Activated B cell treated with CpG ODN at 0.5 μM for 24 hours (primary cell): ENCODE measurements at regions not wholly inside any gene's neighbourhood (a gene's known extent, or its start where the extent isn't known, plus 50 kb on each side); places are given as distances from the start of the nearest gene placed in this dataset.

Source experiments
- ATAC-seq: fragments of 200-7000 bp; cut with Tn5 transposase; one replicate; pipeline ENCODE4 v1.10.0; 2021; ENCODE audit warnings: low read depth, mild to moderate bottlenecking, moderate library complexity
- CTCF ChIA-PET: fragments of 350-600 bp; sonication (Branson Sonifier 250); formaldehyde crosslinking; loops from one replicate; lab custom pipeline; 2021; ENCODE audit warnings: antibody characterized with exemption; lab: Charles Lee
- POLR2A ChIA-PET: fragments of 350-600 bp; sonication (Branson Sonifier 250); formaldehyde crosslinking; loops from one replicate; lab custom pipeline; 2021; ENCODE audit warnings: antibody characterized with exemption; lab: Charles Lee
- DNase-seq: peaks from one replicate; pipeline ENCODE4 v3.0.0; 2022
- H3K27ac Mint-ChIP-seq: one replicate; pipeline ENCODE4 v1.8.0; 2020; ENCODE audit warnings: mixed read lengths
- H3K27me3 Mint-ChIP-seq: one replicate; pipeline ENCODE4 v1.8.0; 2021; ENCODE audit warnings: mixed read lengths
- H3K36me3 Mint-ChIP-seq: one replicate; pipeline ENCODE4 v1.8.0; 2021; ENCODE audit warnings: low read depth, mixed read lengths
- H3K4me1 Mint-ChIP-seq: one replicate; pipeline ENCODE4 v1.8.0; 2021; ENCODE audit warnings: mixed read lengths
- H3K4me3 Mint-ChIP-seq: one replicate; pipeline ENCODE4 v1.8.0; 2020; ENCODE audit warnings: mild to moderate bottlenecking, mixed read lengths
- H3K9me3 Mint-ChIP-seq: one replicate; pipeline ENCODE4 v1.8.0; 2020; ENCODE audit warnings: mixed read lengths
- CTCF ChIP-seq: fragments of 200-600 bp; IDR thresholded peaks from one replicate; pipeline ENCODE4 v1.8.0; 2022; ENCODE audit warnings: antibody characterized with exemption, mild to moderate bottlenecking
- intact Hi-C: fragments of 100-400 bp; cut with micrococcal nuclease; formaldehyde crosslinking; loops from one replicate; pipeline ENCODE4 v1.15.1; 2024

- Mint-ChIP-seq H3K9me3 (peaks cover 8% of the 10 kb centered on the region), H3K4me1 (no peaks in the 10 kb centered on the region), H3K4me3 (no peak overlapping the region), H3K27ac (no peak overlapping the region), H3K36me3 (no peaks in the 10 kb centered on the region), H3K27me3 (no peaks in the 10 kb centered on the region)
- no peak for DNase-seq
- intact Hi-C loops = no loop called here
- ChIA-PET CTCF (no interaction called here), POLR2A (no interaction called here)
- TF ChIP-seq CTCF = no peak
- no peak for ATAC-seq
Measured at GRCh38 chr7:68900096-68900495, 698.2 kb upstream of the AUTS2 start.

DNA sequence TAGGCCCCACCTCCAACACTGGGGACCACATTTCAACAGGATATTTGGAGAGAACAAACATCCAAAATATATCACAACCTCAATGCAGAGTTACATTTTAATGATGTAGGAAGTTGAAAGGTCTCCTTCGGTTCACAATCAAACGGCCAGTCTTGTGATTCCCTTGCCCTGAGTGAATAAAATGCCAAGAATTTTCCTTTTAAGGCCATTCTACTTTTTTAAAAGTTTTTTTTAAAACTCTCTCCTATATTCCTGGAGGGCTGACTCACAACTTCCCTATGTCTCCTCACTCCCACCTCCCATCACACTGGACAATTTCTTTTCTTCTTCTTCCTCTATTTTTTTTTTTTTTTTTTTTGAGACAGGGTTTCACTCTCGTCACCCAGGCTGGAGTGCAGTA, 693.6 kb upstream of the AUTS2 start:
- H3K27me3 Mint-ChIP-seq = no peaks in the 10 kb centered on the region
- TF ChIP-seq CTCF = no peak
- no peak overlapping the region for H3K27ac Mint-ChIP-seq
- H3K36me3 Mint-ChIP-seq = no peaks in the 10 kb centered on the region
- ATAC-seq (no peak), DNase-seq (no peak)
- no peak overlapping the region for H3K4me3 Mint-ChIP-seq
- ChIA-PET POLR2A (no interaction called here), CTCF (interaction anchor here (1.1 kb wide), 1 partner anchor 125 kb away, joined by 3 read pairs; no protein-coding TSS in a partner anchor)
- intact Hi-C loops = no loop called here
- H3K9me3 Mint-ChIP-seq = peaks cover 10% of the 10 kb centered on the region
- no peaks in the 10 kb centered on the region for H3K4me1 Mint-ChIP-seq

DNA sequence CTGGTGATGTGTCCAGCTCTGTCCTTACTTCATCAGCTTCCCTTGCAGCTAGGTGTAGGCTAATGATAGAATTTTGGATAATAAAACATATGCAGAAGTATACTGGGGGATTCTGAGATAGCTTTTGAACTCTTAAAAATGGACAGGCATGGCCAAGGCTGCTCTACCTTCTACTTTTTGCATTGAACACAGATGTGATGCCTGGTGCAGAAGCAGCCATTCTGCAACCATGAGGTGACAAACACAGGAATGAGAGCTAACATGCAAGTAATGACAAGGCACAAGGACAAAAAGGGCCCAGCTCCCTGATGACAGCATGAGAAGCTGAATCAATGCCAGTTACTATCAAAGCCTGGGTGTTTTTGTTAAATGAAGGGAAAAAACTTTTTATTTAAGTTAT, 686.5 kb upstream of the AUTS2 start:
- DNase-seq (no peak), ATAC-seq (no peak)
- intact Hi-C loops = no loop called here
- Mint-ChIP-seq H3K36me3 (no peaks in the 10 kb centered on the region), H3K27ac (no peak overlapping the region), H3K9me3 (peaks cover 10% of the 10 kb centered on the region), H3K4me3 (no peak overlapping the region), H3K27me3 (no peaks in the 10 kb centered on the region), H3K4me1 (no peaks in the 10 kb centered on the region)
- ChIA-PET POLR2A (no interaction called here), CTCF (no interaction called here)
- TF ChIP-seq CTCF = no peak

GRCh38 chr7:68914006-68914405, 684.3 kb upstream of the AUTS2 start:
- H3K4me1 Mint-ChIP-seq = no peaks in the 10 kb centered on the region
- ChIA-PET POLR2A (no interaction called here), CTCF (no interaction called here)
- no peak overlapping the region for H3K4me3 Mint-ChIP-seq
- ATAC-seq (no peak), DNase-seq (no peak)
- H3K27ac Mint-ChIP-seq = no peak overlapping the region
- peaks cover 15% of the 10 kb centered on the region for H3K9me3 Mint-ChIP-seq
- intact Hi-C loops = no loop called here
- no peak for TF ChIP-seq CTCF
- no peaks in the 10 kb centered on the region for H3K27me3 Mint-ChIP-seq
- H3K36me3 Mint-ChIP-seq = no peaks in the 10 kb centered on the region

GRCh38 chr7:68917041-68917651, 681.1 kb upstream of the AUTS2 start:
- H3K9me3 Mint-ChIP-seq = peaks cover 23% of the 10 kb centered on the region
- POLR2A ChIA-PET = no interaction called here
- no peak overlapping the region for H3K4me3 Mint-ChIP-seq
- no peaks in the 10 kb centered on the region for H3K36me3 Mint-ChIP-seq
- no peaks in the 10 kb centered on the region for H3K27me3 Mint-ChIP-seq
- intact Hi-C loops = no loop called here
- TF ChIP-seq CTCF = no peak
- H3K4me1 Mint-ChIP-seq = no peaks in the 10 kb centered on the region
- no peak for ATAC-seq
- DNase-seq = no peak
- H3K27ac Mint-ChIP-seq = no peak overlapping the region
- CTCF ChIA-PET = no interaction called here
